ENCODE measurements at regions not wholly inside any gene's neighbourhood (a gene's known extent, or its start where the extent isn't known, plus 50 kb on each side); places are given as distances from the start of the nearest gene placed in this dataset.

- TF ChIP-seq CTCF (IDR thresholded peaks at IDR 0.05) (no peak), POLR2A (IDR thresholded peaks at IDR 0.05) (no peak), EP300 (IDR thresholded peaks at IDR 0.05) (no peak)
Measured at GRCh38 chr4:153113838-153114105, 90.5 kb upstream of the TRIM2 start.

Data from tibial nerve (tissue), 4 donors.